Hepatic stellate cell (primary cell): ENCODE measurements at regions not wholly inside any gene's neighbourhood (a gene's known extent, or its start where the extent isn't known, plus 50 kb on each side); places are given as distances from the start of the nearest gene placed in this dataset.

Experiments
- DNase-seq: peaks from one replicate; pipeline ENCODE4 v3.0.0; 2011; ENCODE audit warnings: low spot score

DNA sequence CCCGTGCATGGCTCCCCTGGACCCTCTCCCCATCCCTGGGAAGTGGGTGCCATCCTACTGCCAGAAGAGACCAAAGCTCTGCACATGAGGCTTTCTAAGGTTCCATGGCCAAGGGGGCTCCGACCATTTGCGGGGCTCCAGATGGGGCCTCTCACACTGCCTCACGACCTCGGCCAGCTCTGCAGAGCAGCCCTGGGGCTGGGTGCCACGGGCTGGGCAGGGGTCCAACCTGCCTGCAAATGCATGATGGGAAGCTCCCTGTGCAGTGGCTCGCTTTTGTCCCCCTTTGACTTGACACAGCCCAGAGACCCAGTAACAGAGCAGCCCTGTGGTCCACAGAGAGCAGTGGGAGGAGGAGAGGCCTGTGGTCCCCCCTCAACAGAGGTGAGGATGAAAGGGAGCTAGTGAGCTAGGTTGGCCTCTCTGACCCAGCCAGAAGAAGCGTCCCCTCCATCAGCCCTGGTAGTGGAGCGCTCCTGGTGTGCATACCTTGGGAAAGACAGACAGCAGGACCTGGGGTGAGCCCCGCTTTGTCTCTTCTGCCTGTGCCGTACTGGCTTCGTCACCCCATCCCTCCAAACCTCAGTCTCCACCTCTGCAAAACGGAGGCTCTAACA is 174.1 kb downstream of the DDX1 start:
- DNase-seq, result no peak

DNA sequence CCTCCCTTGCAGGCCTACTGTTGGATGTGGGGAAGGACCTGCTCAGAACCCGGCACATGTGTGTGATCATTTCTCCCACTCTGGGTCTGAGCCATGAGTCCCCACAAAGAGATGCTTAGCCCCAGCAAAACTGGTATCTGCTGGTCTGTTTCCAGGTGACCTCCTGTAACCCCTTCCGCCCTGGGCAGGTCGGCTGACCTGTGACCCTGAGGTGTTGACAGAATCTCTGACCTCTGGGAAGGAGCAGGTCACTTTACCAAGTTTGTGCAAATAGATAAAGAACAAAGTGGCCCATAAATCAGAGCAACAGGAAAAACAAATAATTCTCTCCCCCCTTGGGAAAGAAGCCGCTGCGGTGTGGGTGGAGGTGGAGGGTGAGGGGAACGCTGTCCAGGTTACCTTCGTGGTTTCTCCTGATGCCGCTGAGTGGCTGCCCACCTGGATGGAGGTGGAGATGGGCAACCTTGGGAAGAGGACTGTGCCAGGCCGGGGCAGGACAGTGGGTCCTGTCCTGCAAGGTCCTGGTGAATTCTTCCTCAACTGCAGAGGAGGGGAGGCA is 174.0 kb upstream of the MYCN start:
- DNase-seq, result no peak

DNA sequence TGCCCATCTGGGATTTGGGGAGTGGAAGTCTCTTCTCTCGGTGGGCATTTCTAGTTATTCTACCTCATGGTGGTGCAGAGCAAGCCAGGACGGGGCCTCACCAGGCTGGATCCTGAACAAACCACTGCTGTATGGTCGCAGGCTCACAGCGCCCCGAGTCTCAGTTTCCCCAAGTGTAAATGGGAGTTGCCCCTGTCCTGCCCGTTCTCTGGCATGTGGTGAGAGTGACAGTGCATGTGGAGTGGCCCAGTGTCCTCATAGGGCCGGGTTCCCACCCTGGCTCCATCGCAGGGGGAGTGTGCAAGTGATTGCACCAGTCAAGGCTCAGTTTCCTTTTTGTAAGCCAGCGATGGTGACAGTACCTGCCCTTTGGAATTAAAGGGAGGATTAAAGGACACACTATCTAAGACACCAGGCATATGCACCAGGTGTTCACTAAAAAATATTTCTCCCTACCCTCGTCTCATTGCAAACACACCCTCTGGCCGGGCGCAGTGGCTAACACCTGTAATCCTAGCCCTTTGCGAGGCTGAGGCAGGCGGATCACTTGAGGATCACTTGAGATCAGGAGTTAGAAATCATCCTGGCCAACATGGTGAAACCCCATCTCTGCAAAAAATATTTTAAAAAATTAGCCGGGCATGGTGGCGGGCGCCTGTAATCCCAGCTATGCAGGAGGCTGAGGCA is 173.3 kb upstream of the MYCN start:
- DNase-seq, result no peak

DNA sequence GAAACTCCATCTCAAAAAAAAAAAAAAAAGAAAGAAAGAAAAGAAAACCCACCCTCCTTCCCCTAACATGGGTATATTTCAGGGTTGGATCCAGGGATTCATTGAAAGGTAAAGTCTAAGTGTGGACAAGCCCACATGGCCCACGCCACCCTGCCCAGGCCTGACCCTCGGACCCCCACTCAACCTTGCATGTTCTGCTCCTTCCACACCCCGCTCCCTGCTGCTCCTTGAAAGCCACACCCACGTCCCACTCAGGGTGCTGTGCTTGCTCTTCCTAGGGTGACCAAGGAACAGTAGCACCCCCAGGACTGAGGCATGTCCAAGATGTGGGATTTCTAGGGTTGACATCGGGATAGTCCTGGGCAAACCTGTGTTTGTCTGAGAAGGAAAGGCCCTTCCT is 172.7 kb upstream of the MYCN start:
- DNase-seq, result no peak

DNA sequence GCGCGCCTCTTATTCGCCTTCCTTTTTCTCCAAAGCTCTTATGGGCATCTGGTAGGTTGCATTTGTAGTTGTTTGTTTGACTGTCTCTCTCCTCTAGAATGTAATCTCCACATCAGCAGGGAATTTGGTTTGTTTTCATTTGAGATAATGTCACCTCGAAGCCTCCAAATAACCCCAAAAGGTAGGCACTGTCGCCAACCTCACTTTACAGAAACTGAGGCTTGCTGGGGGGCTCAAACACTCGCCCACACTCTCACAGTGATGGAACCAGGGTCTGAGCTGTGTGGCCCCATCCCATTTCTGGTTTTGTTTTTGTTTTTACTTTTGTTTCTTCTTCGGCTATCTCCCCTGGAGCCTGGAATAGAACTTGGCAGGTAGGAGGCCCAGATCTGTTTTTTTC is 172.2 kb upstream of the MYCN start:
- DNase-seq, result no peak

DNA sequence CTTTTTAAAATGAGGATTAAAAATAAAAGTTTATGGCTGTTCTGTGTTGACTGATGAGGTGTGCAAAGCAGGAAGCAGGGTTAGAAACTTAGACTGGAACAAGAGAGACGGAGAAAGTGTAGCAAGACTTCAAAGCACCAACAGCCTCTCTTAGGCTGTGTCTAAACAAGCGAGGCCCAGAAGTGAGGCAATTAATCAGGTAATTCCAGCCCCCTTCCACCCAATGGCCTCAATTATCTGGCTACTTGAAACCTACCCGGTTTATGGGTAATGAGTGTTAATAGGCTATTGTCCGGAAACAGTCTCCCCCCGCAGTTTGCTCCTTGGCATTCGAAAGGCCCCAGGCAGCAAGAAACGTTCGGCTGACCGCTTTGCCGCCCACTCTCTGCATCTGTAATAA is 171.7 kb upstream of the MYCN start:
- no peak for DNase-seq

DNA sequence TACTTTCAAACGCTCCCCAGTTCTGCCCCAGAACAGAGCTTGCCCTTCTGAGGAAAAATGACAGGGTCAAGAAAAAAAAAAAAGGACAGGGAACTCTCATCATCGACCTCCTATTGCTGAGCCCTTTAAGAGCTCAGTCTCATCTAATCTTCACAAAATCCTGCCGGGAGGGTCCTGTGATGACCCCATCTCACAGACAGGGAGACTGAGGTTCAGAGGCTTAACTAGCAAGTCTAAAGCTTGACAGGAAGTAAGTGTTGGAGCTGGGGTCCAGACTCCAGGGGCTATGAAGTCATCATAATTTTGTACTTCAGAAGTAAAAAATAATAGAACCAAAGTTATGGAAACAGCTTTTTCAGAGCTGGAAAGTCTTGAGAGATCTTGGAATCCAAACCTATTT is 171.1 kb upstream of the MYCN start:
- DNase-seq, result no peak

DNA sequence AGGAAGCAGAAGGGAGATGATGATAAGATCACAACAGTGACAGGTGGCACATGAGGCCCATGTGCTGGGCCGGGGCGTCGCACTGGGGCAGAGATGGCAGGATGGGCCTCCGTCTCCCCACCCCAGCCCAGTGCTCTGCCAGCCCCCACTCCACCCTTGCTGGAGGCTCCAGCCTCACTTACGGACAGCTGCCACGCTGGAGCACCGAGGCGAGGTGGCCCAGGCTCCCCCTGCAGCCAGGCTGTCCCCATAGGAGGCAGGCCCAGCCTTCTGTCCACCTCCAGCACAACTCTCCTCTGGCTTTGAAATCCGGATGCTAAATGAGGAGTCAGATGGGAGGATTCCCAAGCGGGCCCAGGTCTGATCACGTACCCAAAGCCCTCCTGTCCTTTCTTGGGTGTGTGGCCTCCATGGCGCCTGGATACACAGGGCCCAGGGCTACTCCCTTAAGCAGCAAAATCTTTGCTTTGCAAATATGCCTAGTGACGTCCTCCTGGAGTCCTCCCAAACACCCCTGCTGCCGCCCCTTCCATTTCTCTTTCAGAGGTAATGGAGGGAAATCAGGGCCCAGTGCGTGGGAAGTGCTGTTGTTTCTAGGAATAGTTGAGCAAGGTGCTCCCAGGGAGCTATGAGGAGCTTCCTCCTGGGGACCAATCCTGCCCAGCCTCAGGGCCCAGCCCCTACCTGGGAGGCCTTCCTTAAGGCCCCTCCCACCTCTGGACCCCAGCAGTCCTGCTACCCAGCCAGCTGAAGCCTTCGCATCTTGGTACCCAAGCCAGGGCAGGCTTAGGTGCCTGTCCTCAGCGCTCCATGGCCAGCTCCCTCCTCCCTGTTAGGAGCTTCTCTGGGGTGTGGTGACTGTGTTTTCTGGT is 170.4 kb upstream of the MYCN start:
- no peak for DNase-seq

DNA sequence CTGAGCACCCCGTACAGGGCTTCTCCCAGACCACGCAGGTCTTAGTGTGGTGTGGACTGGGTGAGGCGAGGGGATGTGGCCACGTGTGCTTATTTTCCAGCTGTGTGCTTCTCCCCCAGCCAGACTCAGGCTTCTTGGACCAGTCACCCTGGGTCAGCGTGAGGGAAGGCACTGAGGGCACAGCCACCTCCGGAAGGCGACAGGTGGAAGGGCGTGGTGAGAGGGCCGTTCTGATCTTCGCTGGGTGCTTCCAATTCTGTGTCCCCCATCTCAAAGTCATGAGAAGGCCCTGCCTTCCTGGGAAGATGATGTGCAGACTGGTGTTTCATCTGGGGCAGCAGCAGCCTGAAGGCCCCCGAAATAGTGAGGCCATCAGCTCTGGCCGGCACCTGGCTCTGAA is 169.7 kb upstream of the MYCN start:
- DNase-seq, result no peak

DNA sequence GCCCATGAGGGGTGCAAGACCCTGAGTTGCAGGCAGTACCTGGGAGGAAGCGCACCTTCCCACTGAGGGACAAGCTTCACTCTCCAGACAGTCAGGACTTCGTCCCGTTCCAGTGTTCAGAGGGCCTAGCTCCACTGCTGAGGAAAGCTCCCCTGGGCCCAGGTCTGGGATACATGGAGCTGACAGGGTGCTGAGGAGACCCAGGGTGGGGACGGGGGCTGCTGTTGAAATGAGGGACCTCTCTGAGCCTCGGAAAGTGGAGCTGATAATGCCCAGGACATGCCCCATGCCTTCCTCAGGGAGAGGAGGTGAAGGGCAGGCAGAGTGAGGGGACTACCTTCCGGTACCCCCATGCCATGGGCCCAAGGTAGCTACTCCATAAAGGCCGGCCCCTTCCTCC is 169.2 kb upstream of the MYCN start:
- DNase-seq, result no peak

DNA sequence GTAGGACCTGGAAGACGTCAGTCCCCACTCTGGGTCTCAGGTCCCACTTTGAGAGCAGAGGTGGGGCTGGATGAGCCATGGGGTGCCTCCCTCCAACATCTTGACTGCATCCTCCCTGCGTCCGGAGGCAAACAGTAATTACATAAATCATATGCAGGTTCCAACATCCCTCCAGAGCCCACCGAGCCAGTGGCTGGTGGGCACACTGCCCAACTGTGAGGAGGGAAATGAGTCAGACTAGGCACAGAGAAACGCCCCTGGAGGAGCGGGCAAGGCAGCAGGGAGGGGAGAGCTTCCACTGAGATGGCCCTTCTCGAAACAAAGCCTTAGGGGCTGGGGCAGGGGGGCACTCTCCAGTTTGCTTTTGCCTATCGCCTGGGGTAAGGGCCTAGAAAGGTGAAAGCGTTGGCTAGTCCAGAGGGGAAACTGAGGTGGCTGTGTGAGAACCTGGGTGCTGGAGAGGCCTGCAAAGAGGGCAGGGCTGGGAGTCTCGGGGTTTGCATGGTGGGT is 168.2 kb upstream of the MYCN start:
- DNase-seq, result no peak

DNA sequence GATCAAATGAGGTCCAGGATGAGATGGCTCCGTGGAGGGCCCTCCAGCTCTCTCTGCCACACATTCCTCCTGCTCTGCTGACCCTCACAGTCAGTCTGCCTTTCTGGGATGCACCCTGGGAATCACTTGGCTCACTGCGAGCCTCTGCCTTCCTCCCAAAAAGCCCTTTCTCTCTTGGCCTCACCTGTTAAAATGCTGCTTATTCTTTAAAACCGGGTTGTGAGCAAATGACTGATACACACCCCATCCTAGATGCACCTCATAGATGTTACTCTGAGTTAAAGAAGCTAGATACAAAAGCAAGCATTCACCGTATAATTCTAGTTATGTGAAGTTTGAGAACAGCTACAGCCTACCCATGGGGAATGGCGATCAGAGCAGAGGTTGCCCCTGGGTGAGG is 167.7 kb upstream of the MYCN start:
- DNase-seq, result no peak

DNA sequence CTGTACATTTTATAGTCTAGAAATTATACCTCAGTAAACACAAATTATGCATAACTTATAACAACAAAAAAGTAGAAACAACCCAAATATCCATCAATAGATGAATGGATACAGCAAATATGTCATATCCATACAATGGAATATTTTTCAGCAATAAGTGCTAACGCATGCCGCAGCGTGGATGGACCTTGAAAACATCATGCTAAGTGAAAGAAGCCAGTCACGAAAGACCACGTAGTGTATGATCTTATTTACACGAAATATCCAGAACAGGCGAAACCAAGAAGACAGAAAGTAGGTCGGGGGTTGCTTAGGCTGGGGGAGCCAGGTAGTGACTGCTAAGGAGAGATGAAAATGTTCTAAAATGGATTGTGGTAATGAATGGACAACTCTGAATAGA is 167.1 kb upstream of the MYCN start:
- DNase-seq, result no peak

DNA sequence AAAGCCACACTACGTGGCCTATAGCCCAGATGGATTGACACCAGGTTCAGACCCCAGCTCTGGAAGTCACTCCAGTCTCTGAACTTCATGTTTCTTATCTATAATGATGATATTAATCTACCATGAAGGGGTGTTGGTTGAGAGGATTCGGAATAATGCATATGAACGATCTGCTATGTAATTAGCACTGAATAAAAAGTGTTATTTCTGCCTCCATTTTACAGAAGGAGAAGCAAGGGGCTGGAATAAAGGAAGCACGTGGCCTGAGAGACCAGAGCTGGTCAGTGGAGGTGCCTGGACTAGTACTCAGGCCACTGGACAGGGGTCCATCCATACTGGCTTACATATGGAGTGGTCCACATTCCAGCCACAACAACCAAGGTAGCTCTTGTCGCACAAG is 166.5 kb upstream of the MYCN start:
- no peak for DNase-seq

DNA sequence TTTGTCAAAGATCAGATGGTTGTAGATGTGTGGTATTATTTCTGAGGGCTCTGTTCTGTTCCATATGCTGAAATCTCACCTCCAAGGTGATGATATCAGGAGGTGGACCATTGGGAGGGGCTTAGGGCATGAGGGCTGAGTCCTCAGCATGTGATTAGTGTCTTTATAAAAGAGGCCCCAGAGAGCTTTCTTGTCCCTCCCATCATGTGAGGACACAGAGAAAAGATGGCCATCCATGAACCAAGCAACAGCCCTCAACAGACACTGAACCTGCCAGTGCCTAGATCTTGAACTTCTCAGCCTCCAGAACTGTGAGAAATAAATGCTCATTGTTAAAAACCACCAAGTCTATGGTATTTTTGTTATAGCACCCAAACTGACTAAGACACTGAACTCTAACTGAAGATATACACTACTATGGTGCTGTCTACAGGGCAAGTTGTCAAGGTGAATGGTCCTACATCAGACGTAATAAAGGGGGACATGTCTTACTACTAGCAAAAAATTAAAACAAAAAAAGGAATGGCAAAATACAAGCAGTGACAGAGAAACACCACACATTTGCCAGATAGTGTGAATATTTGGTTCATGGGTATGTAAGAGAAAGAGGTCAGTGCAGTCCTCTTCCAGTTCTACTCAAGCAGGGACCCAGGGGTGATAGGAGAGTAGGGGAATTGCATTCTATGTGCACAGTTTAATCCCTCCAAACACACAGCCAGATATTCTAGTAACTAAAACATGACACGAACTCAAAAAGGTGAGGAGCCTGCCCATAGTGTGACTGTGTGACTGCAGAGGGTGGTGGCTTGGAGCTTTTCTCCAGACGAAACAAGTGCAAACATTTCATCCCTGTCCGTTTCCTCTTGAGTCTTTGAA is 164.4 kb upstream of the MYCN start:
- no peak for DNase-seq

DNA sequence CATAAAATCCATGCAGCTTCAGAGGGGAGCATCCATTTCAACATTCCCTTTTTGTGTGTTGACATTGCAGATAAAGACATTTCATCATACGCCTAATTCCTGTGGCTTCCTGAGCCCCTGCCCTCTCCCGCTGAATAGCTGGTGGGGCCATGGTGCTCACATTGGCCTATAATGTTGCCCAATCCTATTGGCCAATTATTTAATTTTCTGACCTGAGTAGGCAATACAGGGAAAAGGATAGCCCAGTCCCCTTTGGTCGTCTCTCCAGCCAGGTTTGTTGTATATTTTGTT is 163.8 kb upstream of the MYCN start:
- DNase-seq, result no peak

DNA sequence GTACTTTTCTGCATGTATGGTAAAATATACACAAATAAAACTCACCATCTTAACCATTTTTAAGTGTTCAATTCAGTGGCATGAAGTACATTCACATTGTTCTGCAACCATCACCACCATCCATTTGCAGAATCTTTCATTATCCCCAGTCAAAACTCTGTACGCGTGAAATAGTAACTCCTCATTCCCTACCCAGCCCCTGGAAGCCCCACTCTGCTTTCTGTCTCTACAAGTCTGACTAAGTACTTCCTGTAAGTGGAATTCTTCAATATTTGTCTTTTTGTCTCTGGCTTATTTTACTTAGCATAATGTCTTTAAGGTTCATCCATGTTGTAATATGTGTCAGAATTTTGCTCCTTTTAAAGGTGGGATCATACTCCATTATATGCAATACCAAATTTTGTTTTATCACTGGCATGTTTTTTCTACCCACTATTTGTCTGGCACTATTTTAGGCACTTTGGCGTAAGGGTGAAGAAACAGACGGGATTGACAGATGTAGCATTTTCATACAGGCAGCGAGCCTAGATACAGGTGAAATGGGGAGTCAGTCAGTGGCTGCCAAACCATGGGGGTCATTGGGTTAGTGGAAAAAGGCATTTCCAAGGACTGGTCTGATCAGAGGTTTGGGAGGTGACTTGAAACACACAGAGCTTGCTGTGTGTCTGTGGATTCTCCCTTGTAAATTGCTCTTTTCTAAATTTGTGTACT is 163.2 kb upstream of the MYCN start:
- no peak for DNase-seq

DNA sequence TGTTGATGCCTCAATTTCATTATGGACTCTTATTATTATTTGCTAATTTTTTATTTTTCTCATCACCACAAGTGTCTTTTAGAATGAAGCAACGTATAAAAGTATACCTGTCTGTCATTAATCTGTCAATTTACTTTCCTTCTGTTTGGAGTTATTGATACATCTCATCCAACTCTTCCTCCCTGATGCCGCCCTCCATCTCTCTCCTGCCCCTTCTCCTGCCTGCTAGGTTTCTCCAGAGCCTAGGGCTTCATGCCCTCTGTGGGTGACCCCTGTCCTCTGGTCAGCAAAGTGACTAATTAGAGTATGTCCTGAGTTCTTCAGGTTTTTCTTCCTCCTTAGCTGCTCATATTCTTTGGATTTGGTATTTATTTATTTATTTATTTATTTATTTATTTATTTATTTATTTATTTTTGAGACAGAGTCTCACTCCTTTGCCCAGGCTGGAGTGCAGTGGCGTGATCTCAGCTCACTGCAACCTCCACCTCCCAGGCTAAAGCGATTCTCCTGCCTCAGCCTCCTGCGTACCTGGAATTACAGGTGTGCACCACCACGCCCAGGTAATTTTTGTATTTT is 162.5 kb upstream of the MYCN start:
- DNase-seq, result no peak

DNA sequence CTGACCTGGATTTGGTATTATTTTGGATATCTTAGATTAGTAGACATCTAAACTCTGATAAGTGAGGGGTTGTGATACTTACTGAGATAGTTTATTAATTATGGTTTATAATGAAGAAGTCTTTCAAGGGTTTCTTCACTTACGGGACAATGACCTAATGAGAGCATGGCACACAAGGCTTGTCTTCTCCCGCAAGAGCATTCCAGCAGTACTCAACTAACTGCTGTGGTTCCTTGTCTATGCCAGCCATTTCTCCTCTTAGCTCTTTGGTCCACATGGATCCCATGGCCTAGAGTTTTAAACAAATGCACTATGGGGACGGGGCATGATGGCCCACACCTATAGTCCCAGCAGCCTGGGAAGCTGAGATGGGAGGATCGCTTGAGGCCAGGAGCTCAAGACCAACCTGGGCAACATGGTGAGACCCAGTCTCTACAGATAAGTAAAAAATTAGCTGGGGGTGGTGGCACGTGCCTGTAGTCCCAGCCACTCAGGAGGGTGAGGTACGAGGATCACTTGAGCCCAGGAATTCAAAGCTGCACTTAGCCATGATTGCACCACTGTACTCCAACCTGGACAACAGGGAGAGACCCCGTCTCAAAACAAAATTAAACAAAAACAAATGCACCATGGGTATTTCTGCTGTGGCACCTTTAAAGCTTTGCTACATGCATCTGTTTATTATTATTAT is 161.7 kb upstream of the MYCN start:
- DNase-seq, result no peak

DNA sequence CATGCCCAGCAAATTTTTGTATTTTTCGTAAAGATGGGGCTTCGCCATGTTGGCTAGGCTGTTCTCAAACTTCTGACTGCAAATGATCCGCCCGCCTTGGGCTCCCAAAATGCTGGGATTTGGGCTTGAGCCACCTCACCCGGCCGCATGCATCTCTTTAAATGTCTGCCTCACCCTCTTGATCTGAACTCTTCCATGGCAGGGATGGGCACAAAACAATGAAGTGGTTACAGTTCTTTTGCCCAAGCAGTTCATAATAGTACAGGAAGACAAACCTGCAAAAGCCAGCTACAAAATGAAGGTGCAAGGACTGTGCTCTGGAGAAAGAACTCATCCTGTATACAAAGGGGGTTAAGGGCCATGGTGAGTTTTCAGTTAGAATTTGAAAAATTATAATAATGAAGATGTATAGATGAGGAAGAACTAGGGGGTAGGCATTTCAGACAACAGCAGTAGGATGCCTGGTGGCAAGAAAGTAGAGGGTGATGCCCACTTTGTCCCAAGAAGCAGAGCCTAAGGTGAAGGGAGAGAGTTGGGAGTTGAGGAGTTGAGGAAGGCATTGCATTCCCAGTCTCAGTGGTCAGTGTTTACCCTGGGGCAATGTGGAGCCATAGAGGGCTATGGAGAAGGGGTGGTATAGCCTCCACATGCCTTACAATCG is 160.8 kb upstream of the MYCN start:
- no peak for DNase-seq
